ENCODE measurements at regions not wholly inside any gene's neighbourhood (a gene's known extent, or its start where the extent isn't known, plus 50 kb on each side); places are given as distances from the start of the nearest gene placed in this dataset.

GRCh38 chr6:156169371-156169770, 607.8 kb upstream of the ARID1B start:
- no peak for DNase-seq

- DNase-seq, result no peak
These were observed 609.5 kb upstream of the ARID1B start for GRCh38 chr6:156167625-156168071.

- no peak for DNase-seq
These were observed 610.1 kb upstream of the ARID1B start for GRCh38 chr6:156167016-156167624.

- no peak for DNase-seq
These were observed 611.1 kb upstream of the ARID1B start for GRCh38 chr6:156166093-156166492.

GRCh38 chr6:156164701-156165452, 612.3 kb upstream of the ARID1B start:
- DNase-seq, result no peak

- no peak for DNase-seq
These were observed 613.9 kb upstream of the ARID1B start for GRCh38 chr6:156163311-156163710.

GRCh38 chr6:156161471-156161870, 615.7 kb upstream of the ARID1B start:
- DNase-seq, result no peak

- DNase-seq, result no peak
These were observed 616.4 kb upstream of the ARID1B start for GRCh38 chr6:156160795-156161165.

GRCh38 chr6:156160007-156160794, 617.0 kb upstream of the ARID1B start:
- DNase-seq, result no peak

- no peak for DNase-seq
These were observed 622.3 kb upstream of the ARID1B start for GRCh38 chr6:156154896-156155295.

GRCh38 chr6:156150391-156150790, 626.8 kb upstream of the ARID1B start:
- no peak for DNase-seq

- no peak for DNase-seq
These were observed 630.3 kb upstream of the ARID1B start for GRCh38 chr6:156146891-156147290.

- DNase-seq, result no peak
These were observed 645.8 kb upstream of the ARID1B start for GRCh38 chr6:156131221-156131903.

GRCh38 chr6:156126535-156126934, 650.6 kb upstream of the ARID1B start:
- DNase-seq, result no peak

GRCh38 chr6:156125844-156126243, 651.3 kb upstream of the ARID1B start:
- DNase-seq, result no peak

- DNase-seq, result no peak
These were observed 653.4 kb upstream of the ARID1B start for GRCh38 chr6:156123731-156124130.

GRCh38 chr6:156121973-156122372, 655.2 kb upstream of the ARID1B start:
- no peak for DNase-seq

GRCh38 chr6:156114541-156114940, 658.9 kb upstream of the NOX3 start:
- DNase-seq, result no peak

GRCh38 chr6:156113631-156114030, 658.0 kb upstream of the NOX3 start:
- no peak for DNase-seq

- DNase-seq, result no peak
These were observed 656.3 kb upstream of the NOX3 start for GRCh38 chr6:156111913-156112312.

- no peak for DNase-seq
These were observed 654.6 kb upstream of the NOX3 start for GRCh38 chr6:156110249-156110648.

- no peak for DNase-seq
These were observed 654.1 kb upstream of the NOX3 start for GRCh38 chr6:156109713-156110112.

- DNase-seq, result peak; percentile 49
These were observed 652.0 kb upstream of the NOX3 start for GRCh38 chr6:156107624-156108101.

All from NCI-H1436 treated with DMSO at 0.1 percent for 48 hours (cell line).